GM18867 (cell line): ENCODE measurements at regions not wholly inside any gene's neighbourhood (a gene's known extent, or its start where the extent isn't known, plus 50 kb on each side); places are given as distances from the start of the nearest gene placed in this dataset.
"Not testable (repeated sequence)": the region's sequence is repeated elsewhere in the genome, so short reads cannot be mapped to it uniquely, and the experiment has no call there.

Source experiments
- ATAC-seq: cut with Tn5 transposase; IDR thresholded peaks from one replicate; pipeline ENCODE4 v1.9.1; 2021; ENCODE audit warnings: mild to moderate bottlenecking, moderate library complexity; ENCODE audit not compliant: unreplicated experiment

DNA sequence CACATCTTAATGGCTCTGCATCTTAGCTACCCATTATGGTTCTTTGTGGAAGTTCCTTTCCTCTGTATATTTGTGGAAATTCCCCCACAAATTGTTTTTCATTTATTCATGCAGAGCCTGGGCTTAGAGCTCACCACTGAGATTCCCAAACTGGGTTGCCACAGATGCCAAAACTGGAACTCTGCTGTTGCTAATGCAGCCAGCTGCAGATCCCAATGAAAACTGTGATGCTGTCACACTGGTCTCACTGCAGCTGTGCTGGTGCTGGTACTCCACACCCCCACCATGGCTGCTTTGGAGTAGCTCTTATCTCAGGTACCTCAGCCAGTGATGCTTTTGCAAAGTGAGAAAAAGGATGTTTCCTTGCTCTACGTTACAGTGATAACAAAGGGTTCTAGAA lies 87.7 kb downstream of the DCK start:
- no peak for ATAC-seq

DNA sequence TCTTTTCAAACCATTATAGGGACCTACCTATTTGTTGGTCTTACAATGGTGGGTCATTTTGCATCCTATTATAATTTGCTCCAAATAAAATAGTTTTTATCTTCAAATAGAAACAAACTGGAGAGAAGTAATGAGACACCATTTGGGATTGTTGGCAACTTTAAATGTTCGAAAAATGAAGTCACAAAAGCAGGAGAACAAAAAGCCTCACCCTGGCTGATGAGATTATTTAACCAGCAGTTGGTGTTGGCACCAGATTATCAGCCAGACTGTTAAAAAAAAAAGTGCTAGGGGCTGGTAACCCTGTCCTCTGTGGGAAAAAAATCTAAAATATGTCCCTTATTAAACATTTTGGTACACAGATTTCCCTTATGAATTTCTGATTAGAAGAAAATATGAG lies 100.3 kb downstream of the DCK start:
- no peak for ATAC-seq

DNA sequence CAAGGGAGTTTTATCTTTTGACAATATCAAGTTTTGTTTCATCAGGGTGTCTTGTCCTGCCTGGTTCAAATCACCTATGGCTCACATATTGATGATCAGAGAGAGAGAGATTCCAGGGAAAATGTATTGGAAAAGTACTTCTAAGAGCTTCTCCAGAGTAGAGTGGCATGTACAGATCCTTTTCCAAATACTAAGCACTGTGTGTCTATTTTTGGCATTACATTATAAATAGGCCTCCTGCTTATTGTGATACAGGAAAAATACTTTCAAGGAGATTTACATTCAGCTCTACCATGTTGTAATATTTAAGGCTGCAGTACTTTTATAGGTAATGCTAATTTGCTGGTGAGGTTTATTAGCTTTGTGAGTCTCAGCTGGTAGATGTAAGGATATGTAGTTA lies 100.8 kb downstream of the DCK start:
- no peak for ATAC-seq

DNA sequence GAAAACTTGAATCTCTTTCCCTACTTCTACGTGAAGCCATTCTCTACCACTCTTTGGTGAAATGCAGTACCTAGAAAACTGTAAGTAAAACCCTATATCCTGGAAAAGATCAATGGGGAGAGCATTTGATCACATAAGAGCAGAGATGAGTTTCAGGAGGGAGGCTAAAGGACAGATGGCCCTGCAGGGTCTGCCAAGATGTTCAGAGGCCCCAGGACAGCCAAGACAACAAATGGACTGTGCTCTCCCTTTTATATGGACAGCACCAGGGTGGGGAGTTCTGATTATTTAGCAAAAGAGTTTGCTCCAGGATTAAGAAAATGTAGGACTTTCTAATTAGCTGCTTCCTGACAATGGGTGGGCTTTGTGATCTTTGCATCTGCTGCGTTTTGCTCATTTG lies 101.7 kb downstream of the DCK start:
- no peak for ATAC-seq

DNA sequence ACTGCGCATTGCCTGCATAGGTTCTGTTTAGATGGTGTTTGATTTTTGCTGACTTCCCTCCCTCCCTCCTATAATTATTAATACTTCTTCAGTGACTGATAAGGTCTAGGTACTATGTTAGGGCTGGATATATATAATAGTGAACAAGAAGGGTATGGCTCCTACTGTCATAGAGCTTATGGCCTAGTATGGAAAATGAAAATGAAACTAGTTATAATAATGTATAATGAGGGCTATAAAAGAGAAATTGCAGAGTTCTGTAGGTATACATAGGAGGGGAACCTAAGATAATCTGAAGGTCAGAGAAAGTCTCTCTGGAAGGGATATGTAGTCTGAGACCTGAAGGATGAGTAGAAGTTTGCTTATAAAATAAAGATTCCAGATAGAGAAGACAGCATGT lies 102.1 kb downstream of the DCK start:
- ATAC-seq = no peak

DNA sequence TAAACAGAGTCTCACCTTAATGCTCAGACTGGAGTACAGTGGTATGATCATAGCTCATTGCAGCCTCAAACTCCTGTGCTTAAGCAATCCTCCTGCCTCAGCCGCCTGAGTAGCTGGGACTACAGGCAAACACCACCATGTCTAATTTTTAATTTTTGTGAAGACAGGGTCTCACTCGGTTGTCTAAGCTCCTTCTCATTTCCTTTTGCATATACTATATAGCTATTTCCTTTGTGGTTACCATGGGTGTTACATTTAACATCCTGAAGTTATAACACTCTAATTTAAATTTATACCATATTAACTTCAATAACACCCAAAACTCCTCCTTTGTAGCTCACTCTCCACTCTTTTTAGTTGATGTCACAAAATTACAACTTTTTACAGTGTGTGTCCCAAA lies 114.3 kb downstream of the DCK start:
- no peak for ATAC-seq

DNA sequence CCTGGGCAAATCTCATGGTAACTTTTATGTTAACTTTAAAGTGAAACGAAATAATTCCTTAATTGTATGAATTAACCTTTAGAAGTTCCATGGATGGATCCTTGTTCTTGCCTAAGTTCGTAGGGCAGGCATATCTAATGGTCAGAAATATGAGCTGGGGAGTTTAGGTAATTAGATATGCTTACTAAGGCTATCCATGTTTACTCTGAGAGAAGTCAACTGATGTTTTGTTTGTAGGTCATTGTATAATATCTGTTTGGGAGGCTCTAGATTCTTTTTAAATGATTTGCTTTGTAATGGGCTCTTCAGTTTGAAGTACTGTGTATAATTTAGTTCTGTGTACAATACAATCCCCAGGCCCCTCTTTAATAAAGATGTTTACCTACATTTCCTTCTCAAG lies 117.0 kb downstream of the DCK start:
- no peak for ATAC-seq

DNA sequence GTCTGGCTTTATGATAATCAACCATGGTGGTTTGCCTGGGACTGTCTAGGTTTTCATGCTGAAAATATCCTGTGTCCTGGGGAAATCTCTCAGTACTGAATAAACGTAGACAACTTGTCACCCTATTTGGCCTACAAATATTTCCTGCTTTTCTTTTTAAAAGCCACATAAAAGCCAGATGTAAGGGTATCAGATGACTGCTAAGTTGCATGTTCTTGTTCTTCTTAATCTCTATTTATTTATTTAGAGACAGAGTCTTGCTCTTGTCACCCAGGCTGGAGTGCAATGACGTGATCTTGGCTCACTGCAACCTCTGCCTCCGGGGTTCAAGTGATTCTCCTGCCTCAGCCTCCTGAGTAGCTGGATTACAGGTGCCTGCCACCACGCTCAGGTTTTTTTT lies 117.7 kb downstream of the DCK start:
- ATAC-seq = not testable (repeated sequence)

DNA sequence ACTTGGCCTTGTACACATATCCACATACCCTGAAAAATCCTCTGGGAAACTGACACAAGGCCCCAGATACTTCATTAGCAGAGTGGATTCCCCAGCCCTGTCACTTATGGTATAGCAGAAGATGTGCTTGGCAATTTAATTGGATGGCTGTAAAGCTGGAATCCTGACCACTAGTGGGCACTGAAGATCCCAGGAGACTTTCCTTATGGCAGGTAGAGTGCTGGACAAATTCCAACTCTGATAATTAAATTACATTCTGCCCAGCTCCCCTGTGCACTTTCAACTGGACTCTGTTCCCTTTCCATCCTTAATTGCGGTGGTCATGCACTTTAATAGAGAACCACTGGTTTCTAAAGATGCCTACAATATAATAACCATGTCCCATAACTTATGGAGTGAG lies 119.8 kb downstream of the DCK start:
- ATAC-seq = no peak

DNA sequence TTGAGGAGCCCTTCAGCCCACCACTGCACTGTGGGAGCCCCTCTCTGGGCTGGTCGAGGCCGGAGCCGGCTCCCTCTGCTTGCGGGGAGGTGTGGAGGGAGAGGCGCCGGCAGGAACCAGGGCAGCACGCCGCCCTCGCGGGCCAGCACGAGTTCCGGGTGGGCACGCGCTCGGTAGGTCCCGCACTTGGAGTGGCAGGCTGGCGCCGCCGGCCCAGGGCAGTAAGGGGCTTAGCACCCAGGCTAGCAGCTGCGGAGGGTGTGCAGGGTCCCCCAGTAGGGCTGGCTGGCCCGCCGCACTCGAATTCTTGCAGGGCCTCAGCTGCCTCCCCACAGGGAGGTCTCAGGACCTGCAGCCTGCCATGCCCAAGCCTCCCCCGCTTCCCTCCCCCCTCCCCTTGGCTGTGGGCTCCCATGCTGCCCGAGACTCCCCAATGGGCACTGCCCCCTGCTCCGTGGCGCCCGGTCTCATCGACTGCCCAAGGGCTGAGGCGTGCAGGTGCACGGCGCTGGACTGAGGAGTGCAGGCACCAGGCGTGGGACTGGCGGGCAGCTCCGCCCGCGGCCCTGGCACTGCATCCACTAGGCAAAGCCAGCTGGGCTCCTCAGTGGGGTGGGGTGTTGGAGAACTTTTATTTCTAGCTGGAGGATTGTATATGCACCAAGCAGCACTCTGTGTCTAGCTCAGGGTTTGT lies 127.5 kb downstream of the DCK start:
- no peak for ATAC-seq

DNA sequence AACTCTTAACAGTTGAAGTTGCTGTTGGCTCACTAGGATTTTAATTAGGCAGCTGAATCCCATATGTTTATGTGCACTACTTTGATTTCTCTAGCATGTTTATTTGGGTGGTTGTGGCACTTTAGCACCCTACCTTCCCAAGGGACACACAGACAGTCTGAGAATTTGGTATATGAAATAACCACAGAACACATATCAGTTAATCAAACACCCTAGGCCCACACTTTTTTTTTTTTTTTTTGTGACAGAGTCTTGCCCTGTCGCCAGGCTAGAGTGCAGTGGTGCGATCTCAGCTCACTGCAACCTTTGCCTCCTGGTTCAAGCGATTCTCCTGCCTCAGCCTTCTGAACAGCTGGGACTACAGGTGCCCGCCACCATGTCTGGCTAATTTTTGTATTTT lies 130.5 kb downstream of the DCK start:
- ATAC-seq = no peak

DNA sequence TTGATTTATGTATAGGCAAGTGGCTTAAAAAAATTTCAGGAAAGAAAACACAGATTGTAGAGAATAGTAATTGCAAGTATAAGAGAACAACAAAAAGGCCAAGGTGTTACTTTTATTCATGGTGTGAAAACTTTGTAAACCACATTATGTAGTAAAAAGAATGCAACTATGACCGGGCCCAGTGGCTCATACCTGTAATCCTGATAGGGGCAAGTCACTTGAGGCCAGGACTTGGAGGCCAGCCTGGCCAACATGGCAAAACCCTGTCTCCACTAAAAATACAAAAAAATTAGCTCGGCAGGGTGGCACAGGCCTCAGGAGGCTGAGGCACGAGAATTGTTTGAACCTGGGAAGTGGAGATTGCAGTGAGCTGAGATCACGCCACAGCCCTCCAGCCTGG lies 131.7 kb downstream of the DCK start:
- ATAC-seq = no peak

DNA sequence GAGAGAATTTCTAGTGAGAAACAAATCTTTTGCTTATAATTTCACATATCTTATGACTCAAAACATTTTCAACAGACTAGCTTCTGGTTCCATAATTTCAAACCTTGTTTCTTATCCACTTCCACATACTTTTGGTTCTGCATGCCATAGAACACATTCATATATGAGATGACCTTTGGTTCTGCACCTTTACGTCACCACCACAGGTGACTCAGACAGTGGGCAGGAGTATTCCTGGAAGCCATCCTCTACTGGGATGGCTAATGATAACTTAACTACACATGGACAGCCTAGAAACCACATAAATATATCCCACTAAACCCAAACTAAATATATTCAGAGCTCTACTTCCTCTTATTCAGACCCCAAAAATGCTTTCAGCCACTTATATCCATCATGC lies 133.3 kb downstream of the DCK start:
- ATAC-seq = no peak

DNA sequence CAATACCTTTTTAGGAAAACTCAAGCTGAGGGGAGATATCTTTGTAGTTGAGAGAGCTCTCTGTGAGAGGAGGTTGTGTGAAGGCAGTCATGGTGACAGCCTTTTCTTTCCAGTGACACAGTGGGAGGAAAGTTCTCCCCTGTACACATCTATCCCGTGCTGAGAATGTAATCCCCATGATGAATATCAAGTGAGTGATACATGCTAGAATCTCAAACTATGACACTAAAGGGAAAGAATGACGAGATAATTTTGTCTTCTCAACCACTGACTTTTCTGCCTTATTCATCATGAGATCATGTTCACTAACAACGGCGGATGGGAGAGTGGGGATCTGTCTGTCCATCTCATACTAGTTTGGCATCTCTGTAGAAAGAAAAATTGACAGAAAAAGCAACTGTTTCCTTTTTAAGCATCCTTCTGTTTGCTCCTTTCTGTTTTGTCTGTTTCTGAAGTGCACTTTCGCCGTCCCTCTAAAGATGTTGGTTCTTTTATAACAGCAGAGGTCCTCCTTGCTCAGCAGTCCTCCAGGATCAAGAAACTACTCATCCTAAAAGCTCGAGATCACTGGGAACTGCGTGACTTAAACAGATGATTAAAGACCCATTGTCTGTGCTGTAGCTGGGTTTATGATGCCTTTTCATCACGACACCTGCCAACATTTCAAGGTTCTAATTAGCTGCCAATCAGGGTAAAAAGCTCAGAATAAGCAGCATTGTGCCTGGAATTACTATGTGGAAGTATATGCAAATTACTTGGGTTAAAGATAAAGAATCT lies 137.6 kb downstream of the DCK start:
- no peak for ATAC-seq

DNA sequence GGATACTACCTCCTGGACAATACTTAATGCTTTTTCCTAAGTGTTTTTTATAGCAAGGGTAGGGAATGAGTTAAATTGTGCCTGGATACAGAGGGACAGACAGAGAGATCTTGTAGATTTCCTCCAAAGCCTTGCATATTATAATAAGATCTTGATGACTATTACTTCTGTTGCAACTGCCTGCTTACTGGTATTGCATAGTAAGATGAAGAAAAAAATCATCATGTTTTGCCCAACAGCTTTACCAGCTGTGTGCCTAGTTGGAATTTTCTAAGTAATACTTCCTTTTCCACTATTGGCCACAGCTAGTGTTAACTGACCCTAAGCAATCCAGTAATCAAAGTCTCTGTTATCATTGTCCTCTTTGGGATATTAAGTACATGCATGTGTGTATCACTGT lies 139.0 kb downstream of the DCK start:
- ATAC-seq = no peak

DNA sequence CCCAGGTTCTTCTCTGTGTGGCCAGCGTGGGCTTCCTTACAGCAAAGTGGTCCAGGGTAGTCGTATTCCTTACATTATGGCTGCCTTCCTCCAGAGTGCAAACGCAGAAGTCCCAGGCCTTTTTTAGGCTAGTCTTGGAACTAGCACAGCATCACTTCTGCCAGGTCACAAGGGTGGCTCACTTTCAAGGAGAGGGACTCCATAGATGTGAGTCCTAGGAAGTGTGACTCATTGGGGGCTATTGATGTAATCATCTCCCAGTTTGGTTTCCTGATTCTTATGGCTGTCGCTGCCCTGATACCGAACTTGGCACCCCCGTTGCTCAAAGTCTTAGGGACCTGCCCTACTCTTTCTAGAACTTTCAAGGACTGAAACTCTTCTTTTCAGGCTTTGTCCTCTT lies 140.0 kb downstream of the DCK start:
- no peak for ATAC-seq

DNA sequence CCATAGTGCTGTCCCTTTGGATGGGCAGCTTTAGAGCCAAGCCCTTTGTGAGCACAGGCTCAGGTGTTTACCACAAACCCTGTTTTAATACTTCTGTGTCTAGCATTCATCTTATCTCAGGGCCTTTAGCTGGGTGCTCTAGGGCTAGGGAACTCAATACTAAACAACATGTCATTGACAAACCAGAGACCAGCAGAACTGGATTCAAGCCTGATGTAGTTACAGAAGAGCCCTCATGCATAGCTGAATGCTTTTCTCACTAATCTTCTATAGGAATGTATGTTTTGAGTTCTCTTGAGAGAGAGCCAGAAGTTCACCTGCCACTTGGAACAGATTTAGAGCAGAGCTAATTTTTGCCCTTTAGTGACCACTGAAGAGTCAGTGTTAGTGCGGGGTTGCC lies 142.6 kb downstream of the DCK start:
- ATAC-seq = no peak

DNA sequence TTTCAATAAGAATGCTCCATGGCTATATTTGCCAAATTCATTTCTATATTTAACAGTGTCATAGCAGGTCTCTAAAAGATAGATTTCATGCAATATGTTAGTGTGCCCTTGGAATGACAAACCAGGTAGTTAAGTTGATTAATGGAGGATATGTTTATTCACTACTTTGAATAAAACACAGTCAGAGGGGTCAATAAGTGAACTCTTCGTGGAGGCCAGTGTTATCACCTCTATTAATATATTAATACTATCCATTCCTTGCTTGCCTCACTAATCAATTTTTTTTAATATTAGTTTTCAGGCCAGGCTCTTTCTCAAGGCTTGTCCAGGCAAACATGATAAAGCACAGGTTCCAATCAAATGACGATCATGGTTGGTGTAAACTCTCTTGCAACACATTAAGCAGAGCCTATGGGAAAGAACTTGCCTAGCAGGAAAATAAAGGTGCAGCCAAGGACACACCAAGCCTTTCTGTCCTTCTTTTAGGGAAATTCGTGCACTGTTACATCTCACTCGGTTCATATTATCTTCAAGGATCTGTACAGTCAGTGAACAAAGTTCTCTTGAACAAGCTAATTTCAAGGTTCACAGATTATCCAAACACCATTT lies 144.7 kb downstream of the DCK start:
- ATAC-seq = no peak

DNA sequence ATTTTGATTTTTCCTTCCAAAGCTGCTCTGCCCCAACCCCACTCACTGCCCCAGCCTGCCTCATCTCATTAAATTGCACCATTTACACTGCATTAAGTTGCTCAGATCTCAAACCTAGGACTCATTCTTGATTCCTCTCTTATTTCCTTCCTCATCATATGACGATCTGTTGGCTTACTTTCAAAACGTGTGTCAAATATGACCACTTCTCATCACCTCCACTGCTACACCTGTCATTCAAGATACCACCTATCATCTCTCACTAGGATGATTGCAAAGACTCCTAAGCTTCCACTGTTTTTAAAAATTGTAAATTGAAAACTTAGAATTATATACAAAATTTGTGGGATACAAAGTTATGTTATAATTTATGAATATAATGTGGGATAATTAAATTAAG lies 147.1 kb downstream of the DCK start:
- no peak for ATAC-seq

DNA sequence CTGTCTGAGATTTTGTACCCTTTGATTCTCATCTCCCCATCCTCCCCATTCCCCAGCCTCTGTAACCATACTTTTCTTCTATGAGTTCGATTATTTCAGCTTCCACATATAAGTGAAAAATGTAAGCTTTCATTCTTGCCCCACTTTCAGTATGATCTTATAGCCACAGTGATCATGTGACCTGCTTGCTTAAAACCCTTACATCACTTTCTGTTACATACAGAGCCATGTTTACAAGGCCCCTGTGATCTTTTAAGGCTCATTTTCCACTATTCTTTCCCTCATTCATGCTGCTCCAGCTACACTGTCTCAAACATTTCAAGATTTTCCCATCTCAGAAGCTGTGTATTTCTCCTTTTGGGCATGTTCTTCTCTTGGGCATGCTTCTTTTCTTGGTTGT lies 147.7 kb downstream of the DCK start:
- no peak for ATAC-seq

DNA sequence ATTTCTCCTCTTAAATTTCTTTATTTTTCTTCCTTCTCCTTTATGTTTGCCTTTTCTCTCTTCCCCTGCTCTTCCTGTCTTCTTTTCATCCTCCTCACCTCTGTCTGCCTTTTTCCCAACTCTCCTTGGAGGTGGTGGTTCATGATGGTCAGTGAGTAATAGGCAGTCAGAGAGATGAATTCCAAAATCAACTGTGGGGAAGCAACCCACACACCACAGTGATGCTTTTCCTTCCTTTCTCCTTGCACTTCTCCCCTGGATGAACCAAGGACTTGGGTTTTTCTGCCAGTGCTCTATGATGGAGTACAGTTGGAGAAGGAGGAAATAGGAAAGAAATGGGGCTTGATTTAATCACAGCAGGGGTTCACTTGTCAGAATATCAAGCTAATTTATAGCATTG lies 153.8 kb downstream of the DCK start:
- ATAC-seq = no peak

DNA sequence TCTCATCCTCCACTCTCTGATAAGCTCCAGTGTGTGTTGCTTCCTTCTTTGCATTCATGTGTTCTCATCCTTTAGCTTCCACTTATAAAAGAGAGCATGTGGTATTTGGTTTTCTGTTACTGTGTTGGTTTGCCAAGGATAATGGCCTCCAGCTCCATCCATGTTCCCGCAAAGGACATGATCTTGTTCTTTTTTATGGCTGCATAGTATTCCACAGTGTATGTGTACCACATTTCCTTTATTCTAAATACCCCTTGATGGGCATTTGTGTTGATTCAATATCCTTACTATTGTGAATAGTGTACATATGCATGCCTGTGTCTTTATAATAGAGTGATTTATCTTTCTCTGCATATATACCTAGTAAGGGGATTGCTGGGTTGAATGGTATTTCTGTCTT lies 155.1 kb downstream of the DCK start:
- no peak for ATAC-seq
